ENCODE measurements at regions not wholly inside any gene's neighbourhood (a gene's known extent, or its start where the extent isn't known, plus 50 kb on each side); places are given as distances from the start of the nearest gene placed in this dataset.

DNA sequence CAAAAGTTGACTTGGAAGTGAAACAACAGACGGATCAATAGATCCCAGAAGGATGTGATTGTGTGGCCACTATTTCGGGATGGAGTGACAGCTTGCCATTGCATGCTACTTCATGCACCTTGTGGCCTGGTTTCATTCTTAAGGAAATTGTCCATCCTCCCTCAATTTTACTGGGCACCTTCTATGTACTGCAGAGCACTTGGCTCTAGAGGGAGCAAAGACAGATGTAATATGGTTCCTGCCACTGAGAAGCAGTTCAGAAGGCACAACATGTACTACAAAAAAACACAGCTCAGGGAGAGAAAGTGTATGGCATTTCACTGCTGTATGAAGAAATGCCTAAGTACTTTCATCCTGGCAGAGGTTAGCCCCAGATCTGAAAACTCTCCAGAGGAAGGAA, 91.9 kb downstream of the FOXA2 start (continued):
- TF ChIP-seq, protein P1, sequence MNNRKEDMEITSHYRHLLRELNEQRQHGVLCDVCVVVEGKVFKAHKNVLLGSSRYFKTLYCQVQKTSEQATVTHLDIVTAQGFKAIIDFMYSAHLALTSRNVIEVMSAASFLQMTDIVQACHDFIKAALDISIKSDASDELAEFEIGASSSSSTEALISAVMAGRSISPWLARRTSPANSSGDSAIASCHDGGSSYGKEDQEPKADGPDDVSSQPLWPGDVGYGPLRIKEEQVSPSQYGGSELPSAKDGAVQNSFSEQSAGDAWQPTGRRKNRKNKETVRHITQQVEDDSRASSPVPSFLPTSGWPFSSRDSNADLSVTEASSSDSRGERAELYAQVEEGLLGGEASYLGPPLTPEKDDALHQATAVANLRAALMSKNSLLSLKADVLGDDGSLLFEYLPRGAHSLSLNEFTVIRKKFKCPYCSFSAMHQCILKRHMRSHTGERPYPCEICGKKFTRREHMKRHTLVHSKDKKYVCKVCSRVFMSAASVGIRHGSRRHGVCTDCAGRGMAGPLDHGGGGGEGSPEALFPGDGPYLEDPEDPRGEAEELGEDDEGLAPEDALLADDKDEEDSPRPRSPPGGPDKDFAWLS (CRISPR knock-in tag; IDR thresholded peaks at IDR 0.05; ENCODE audit: borderline replicate concordance), result no peak
- TF ChIP-seq, protein P2, sequence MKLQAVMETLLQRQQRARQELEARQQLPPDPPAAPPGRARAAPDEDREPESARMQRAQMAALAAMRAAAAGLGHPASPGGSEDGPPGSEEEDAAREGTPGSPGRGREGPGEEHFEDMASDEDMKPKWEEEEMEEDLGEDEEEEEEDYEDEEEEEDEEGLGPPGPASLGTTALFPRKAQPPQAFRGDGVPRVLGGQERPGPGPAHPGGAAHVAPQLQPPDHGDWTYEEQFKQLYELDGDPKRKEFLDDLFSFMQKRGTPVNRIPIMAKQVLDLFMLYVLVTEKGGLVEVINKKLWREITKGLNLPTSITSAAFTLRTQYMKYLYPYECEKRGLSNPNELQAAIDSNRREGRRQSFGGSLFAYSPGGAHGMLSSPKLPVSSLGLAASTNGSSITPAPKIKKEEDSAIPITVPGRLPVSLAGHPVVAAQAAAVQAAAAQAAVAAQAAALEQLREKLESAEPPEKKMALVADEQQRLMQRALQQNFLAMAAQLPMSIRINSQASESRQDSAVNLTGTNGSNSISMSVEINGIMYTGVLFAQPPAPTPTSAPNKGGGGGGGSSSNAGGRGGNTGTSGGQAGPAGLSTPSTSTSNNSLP (IDR thresholded peaks at IDR 0.05; ENCODE audit: low read depth, low read length), result no peak
- TF ChIP-seq ZNF274 (CRISPR knock-in tag; IDR thresholded peaks at IDR 0.05) (no peak), SMC3 (IDR thresholded peaks at IDR 0.05; ENCODE audit: low read length) (peak; percentile 49; the same call in 1 of the 2 replicates), ZNF552 (CRISPR knock-in tag; IDR thresholded peaks at IDR 0.05; ENCODE audit: borderline replicate concordance) (no peak), NKX3-1 (CRISPR knock-in tag; IDR thresholded peaks at IDR 0.05) (no peak)
- TF ChIP-seq, protein P3, sequence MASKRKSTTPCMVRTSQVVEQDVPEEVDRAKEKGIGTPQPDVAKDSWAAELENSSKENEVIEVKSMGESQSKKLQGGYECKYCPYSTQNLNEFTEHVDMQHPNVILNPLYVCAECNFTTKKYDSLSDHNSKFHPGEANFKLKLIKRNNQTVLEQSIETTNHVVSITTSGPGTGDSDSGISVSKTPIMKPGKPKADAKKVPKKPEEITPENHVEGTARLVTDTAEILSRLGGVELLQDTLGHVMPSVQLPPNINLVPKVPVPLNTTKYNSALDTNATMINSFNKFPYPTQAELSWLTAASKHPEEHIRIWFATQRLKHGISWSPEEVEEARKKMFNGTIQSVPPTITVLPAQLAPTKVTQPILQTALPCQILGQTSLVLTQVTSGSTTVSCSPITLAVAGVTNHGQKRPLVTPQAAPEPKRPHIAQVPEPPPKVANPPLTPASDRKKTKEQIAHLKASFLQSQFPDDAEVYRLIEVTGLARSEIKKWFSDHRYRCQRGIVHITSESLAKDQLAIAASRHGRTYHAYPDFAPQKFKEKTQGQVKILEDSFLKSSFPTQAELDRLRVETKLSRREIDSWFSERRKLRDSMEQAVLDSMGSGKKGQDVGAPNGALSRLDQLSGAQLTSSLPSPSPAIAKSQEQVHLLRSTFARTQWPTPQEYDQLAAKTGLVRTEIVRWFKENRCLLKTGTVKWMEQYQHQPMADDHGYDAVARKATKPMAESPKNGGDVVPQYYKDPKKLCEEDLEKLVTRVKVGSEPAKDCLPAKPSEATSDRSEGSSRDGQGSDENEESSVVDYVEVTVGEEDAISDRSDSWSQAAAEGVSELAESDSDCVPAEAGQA (IDR thresholded peaks at IDR 0.05; ENCODE audit: low read depth), result no peak
- TF ChIP-seq, protein P3 (CRISPR knock-in tag; IDR thresholded peaks at IDR 0.05; ENCODE audit: borderline replicate concordance), result 0 out of 2 replicates have a peak, but pooled peaks have one; percentile 19

All from HepG2 (cell line).